DMS153 treated with DMSO at 0.1 percent for 48 hours (cell line): ENCODE measurements at regions not wholly inside any gene's neighbourhood (a gene's known extent, or its start where the extent isn't known, plus 50 kb on each side); places are given as distances from the start of the nearest gene placed in this dataset.
"Not testable (repeated sequence)": the region's sequence is repeated elsewhere in the genome, so short reads cannot be mapped to it uniquely, and the experiment has no call there.

Experiments used
- DNase-seq: peaks from one replicate; lab custom pipeline; 2025; ENCODE audit not compliant: unreplicated experiment; lab: John Stamatoyannopoulos, UW

DNA sequence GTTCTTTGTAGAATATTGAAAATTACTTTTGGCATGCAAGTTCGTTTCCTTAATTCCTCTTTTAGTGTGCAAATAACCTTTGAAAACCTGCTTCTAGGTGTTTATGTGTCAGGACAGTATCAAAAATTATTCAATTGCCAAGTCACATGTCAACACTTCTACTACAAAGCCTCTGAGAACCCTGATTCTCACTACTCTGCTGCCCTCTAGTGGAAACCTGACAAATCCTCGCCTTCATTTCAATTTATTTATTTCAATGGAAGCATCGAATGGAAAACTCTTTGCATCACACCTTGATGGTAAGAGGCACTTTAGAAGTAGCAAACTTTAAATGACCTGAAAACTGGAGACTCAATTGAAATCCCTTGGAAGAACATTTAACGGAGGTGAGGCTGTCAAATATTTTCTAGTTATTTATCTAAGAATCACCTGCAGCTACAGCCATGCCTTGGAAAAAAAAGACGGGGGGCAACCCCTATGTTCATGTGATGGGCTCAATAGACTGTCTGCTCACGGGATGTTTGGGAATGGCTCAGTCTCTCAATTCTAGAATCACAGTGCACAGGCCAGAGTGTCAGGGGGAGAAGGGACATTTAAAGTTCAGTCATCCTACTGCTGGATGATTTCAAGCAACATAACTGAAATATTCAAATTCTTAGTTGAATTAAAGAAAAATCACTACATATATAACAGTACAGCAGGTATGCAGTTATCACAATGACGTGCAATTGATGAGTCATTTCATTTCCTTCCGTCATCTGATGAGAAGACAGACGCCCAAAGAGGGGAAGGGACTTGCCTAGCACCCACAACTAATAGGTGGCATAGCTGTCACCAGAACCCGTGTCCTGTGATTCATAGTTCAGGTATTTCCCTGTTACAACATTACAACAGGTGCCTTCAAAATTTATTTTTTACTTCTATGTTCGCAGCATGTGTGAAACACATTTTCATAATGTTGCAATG lies 563.9 kb downstream of the TOX3 start:
- DNase-seq = peak; percentile 4

DNA sequence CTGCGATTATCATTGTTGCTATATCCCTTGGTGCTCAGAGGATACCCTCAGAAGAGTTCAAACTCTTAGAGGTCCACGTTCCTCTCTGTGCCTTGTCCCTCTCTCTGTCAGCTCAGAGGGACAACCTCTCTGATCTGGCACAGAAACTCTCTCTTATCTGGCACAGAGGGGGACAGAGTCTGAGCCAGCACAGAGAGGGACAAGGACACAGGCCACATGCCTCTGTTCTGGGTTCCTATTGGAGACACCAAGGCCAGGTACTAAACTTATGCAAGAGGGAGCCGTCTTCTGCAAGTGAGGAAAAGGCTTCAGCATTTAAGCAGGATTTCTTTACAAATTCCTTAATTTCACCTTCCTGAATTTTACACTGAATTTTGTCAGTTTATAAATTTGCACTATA lies 565.2 kb downstream of the TOX3 start:
- DNase-seq = no peak

DNA sequence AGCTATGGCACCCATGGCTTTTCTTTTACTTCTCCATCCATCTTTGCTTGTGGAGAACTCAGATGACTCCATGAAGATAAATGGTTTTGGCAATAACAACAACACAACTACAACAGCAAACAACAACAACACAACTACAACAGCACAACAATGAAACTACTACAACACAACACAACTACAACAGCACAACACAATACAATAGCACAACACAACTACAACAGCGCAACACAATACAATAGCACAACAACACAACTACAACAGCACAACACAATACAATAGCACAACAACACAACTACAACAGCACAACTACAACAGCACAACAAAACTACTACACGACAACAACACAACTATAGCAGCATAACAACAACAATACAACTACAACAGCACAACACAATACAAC lies 569.4 kb downstream of the TOX3 start:
- not testable (repeated sequence) for DNase-seq

DNA sequence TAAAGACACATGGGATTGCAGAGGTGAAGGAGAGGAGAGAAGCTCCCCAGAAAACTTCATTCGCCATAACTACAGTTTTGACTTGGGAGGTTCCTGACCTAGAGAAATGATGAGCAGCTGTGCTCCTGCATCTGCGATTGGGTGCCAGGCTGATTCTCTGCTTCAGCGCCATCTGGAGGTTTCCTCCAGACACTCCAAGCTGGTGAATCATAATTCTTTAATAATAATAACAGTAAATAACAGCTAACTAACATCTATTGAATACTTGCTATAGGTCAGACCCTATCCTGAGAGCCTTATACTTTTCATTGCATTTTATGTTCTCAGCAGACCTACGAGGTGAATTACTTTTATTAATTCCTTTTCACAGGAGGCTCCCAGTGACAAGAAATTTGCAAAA lies 575.8 kb downstream of the TOX3 start:
- no peak for DNase-seq

DNA sequence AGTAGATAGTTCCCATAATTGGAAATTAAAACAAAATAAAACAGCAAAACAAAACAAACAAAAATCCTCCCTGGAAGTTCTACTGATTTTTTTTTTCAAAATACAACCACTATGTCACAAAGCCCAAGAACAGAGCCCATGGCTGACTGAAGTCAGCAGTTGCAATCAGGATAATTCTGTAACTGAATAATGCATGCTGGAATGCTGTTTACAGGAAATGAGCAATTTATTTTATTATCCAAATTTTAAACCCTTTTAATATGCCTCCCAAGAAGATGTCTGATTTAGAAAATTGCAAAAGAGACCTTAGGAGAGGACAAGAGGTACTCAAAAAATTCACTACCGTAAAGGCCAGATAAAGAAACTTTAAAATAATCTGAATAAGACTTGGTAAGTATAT lies 578.2 kb downstream of the TOX3 start:
- no peak for DNase-seq

DNA sequence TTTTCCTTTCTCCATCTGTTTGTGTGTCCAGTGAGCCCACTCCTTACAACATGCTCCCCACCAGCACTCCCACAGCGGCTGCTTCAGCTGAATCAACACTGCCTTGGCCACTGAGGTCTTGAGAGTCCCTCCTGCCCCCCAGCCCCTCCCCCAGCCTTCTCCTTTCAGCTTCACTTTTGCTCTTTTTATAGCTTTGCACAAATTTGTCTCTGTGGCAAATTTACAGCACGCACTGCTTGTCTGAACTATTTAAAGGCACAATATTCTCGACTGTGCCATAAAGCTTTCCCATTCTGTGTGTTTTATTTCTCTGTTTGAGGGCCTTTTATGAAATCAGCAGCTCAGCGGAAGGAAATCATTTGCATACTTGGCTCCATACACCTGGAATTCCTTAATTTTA lies 579.3 kb downstream of the TOX3 start:
- DNase-seq = no peak

DNA sequence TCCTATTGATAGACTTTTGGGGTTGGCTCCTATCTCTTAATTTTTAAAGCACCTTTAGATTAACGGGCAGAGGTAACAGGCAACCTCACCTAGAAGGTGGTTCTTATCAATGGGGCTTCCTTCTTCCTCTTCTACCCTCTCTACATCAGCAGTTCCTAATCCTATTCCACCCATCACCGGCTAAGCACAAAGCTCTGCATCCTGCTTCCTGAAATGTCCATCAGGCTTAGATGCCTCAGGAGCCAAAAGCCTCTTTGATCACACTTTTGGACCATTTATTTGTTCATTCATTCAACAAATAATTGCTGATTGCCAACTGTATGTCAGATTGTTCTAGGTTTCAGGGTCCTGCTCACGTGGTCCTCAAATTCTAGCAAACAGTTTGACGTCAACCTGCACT lies 586.0 kb downstream of the TOX3 start:
- no peak for DNase-seq

DNA sequence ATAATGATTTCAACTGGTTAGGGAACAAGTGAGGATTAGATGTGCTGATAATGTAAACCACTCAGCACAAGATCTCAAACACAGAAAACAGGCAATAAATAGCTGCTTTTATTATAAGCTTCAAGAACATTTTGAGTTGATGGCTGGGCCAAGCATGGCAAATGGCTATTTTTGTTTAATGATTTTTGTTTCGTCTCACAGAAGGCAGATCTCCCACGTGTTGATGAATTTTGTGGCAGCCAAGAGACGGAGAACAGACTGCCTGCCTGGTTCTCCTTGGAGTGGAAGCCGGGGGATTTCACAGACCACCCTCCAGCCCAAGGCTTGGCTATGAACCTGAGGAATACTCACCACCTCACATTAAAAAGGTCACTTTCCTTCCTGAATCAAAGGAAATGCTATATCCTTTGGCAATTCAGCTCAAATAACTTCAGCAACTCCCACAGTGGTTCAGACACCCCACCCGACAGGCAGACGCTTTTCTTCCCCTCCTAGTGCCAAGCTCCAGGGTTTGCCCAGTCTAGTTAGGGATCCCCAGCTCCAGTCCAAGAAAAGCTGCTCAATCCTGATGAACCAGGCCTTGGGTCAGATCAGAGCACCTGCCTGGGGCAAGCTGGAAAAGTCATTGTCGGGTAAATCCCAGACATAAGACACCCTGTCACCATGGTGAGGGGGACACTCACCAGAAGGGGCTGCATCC lies 593.5 kb downstream of the TOX3 start:
- DNase-seq = no peak

DNA sequence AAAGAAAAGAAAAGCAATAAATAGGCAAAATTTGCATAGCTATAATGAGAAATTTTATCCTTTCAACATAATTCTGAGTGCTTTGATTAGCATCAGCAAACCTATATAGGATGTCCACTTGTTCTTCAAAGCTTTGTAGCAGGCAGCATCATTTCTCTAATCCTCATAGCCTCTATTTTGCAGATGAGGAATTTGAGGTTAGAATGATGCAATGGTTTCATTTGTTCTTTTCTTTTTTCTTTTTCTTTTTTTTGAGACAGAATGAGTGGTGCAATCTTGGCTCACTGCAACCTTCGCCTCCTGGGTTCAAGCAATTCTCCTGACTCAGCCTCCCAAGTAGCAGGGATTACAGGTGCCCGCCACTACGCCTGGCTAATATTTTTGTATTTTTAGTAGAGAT lies 594.4 kb downstream of the TOX3 start:
- no peak for DNase-seq

DNA sequence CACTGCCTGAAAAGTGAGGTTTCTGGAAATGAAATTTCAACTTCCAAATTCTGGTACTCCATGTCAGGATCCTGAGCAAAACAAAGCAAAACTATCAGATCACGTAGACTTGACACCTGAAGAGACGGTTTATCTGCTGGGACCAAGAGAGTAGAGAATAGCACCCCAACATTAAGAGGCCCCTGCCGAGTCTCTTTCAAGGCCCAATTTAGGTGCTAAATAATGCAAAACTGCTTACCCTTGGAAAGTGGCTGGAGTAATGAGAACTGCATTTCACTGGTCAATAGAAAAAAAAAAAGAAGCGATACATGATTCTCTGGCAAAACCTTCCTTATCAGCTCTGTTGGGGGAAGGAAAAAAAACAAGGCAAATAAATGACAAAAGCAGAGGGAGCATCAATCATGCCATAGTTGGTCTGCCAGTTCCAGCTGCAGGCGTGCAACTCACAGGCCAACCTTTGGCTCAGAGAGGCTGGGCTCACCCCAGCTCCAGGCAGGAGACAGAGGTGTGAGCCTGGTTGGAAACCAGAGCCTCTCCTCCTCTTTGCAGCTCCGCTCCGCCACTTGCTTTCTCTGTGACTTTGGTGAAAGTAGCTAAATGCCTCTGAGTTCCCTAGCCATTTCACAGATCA lies 595.2 kb downstream of the TOX3 start:
- peak; percentile 3 for DNase-seq

DNA sequence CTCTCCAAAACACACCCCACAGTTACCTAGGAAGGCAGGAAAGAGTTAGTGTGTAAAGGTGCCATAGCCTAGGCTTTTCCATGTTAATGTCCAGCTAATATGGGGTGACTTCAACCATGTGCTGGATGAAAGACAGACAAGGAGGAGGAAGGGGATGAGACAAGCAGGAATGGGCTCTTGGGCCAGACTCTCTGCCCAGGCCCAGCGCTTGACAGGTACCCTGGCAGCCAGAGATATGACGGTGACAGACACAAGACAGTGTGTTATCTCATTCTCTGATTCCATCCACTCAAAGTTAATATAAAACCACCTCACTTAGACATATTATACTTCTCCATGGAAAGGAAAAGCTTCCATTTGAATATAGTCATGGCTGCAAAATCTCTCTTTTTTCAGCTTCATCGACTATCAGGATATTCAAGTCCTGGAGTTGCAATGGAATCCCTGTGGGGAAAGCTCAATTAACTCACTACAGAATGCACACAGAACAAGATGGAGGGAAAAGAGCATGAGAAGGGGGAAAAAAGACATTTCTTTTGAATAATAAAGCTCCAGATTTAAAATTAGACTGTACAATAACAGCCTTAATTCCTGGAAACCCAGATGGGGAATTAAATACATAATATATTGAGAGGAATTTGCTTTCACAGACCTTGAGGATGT lies 596.7 kb downstream of the TOX3 start:
- DNase-seq = no peak

DNA sequence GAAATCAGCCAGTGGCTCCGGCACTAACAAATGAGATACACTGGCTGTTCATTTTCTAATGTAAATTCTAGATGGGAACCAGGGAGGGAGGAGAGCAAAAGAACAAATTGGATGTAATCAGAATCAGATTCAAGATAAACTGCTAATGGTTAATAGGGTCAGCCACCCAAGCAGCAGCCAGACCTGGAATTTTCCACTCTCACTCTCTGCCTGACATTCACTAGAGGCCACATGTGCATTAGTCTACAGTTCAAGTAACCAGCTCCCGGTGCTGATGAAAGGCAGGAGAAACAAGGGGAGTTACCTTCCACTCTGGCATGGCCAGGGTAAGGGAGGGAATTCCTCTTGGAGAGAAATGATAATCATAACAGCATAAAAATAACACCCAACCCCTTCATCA lies 597.7 kb downstream of the TOX3 start:
- DNase-seq = no peak

DNA sequence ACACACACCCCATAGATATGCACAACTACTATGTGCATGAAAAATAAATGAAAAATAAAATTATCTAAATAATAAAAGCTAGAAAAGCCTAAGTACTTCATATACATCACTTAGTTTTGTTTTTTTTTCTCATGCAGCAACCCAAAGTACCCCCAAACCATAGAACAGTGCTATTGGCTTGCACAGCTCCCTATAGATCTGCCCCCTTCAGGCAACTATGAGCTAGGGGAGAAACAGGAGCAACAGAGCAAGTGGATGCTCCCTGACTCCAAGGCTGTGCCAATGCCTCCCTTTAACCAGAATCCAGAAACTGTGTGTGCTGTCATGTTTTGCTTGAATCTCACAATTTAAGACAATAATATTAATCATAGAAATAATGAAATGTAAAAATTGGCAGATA lies 605.5 kb downstream of the TOX3 start:
- DNase-seq = no peak

DNA sequence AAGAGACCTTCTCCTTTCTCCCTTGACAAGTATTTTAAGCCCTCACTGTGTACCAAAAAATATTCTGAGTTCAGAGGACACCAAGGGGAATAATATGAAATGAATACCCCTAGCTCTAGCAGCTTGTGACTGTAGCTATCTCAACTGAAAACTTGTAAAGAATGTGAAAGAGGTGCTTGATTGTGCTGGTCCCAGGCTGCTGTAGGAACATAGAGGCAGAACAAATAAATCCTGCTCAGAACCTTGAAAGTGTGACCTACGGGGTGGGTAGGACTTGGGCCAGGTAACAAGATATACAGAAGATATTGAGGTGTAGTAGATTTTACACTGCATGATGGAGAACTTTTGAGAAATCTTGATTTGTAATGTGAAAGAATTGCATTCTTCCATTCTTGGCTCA lies 606.8 kb downstream of the TOX3 start:
- DNase-seq = no peak

DNA sequence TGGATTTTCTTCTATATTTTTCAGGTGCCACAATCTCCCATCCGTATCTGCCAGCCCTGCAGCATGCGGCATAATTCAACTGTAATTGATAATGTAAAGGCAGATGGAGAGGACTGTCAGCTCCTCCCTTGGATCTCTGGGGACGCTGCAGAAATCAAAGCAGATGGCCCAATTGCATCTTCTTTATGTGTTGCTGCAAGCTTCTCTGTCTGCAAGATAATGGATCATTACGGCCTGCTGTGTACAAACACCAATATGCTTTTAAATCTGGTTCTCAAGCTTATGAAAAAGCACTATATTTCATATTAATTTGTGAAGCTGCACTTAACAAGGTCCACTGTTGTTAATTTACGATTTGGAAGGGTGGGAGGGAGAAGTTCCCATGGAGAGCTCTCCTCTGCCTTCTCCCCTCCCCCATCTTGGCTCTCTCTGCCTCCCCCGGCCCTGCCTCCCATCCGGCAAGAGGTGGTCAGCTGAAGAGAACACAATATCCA lies 607.5 kb downstream of the TOX3 start:
- DNase-seq = no peak

DNA sequence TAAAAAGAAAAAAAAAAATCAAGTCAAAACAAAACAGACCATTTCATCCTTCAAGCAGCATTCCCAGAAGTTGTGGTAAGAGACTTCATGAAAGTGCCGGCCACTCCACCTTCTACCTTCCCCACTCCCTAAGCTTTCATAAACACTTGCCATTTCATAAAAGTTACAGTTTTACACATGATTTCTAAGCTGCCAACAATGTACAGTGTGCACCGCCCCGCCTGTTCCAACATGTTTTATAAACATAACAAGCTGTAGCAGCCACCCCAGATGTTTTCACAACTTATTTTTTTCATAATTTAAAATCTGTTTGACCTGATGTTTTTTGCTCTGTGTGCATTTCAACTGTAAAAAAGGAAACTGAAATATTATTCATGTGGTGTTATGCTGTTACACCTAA lies 608.1 kb downstream of the TOX3 start:
- no peak for DNase-seq

DNA sequence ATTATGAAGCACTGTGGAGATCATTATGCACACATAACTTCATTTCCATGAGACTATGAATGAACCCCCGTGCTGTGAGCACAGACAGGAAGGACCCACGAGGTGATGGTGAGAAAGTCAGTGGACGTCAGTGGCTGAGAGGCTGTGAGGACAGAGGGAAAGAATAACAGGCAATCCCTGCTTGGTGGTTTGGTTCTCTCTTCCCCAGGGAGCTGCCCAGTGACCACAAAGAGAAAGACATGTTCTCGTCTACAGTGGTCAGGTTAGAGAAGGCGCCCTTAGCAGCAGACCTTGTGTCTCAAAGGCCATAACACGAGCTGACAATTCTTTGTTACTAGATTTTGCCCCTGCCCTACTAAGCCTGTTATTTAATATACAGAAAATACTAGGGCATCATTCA lies 609.2 kb downstream of the TOX3 start:
- DNase-seq = no peak

DNA sequence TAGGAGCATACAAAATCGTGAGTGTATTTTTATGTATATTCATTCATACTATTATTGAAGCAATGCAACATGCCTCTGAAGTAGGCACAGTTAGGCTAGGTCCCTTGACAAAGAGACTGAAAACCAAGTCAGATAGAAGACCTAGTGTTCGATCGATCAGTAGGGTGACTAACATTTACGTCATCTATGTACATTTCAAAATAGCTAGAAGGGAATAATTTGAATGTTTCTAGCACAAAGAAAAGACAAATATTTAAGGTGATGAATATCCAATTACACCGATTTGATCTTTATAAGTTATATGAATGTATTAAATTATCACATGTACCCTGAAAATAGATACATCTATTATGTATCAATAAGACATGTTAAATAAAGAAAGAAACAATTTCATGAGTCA lies 610.1 kb downstream of the TOX3 start:
- DNase-seq = no peak

DNA sequence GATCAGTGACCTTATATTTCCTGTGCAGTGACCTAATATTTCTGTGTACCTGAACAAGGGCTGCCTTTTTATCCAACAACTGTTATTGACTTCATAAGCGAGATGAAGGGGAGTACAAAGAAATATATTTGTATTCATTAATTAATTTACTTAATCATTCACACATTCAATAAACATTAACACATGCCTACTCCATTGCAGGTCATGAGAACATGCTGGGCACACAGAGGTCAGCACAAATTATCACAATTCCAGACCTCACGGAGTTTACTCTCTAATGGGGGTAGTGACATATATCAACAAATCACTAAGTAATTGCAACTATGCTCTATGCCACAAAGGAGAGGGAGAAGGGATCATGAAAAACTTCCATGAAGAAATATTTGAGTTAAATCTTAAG lies 614.6 kb downstream of the TOX3 start:
- DNase-seq = no peak

DNA sequence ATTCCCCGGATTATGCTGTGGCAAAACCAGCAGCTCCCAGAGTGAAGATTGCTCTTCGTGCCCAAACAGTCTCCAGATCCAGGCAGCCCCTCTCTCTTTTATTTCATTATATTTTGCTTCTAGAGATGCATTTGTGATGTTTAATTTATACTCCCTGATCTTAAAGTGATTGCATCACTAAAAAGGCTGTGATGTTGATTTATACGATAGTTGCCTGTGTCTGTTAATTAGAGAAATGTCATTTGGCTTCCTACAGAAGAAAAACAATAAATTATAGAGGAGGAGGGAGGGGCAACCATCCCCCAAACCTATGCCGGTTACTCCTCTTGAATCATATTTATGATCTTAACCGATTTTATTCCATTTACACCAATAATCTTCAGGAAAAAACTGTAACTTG lies 615.3 kb downstream of the TOX3 start:
- no peak for DNase-seq

DNA sequence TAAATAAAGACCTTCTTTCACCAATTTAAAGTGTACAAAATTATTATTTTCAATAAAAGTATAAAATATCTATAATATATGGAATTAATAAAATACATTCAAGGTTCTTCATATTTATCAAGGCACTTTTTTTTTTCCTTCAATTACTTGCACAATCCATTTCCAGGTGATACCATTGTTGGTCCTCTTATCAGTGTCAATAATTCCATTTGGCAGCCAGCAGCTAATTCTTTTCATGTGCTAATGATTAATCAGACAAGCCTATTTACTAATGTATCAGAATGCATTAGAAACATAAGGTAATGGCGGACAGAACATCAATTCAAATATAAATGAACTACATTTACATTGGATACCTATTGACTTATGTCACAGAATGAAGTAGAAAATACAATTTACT lies 622.2 kb downstream of the TOX3 start:
- DNase-seq = no peak
